ENCODE measurements at regions not wholly inside any gene's neighbourhood (a gene's known extent, or its start where the extent isn't known, plus 50 kb on each side); places are given as distances from the start of the nearest gene placed in this dataset.

DNA sequence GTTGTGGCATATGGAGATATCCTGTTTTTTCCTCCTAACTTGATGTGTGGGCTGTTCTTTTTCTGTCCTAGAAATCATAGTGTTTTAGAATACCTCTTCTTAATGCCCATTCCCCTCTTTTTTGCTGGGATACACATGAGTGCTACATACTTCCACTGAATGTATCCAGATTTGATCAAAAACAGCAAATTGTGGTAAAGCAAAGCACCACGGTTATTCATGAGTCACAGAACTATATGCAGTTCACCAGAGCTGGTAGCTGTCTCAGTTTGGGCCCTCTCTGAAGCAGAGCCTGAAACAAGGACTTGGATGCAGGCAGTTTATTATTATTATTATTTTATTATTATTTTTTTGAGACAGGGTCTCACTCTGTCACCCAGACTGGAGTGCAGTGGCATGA is 69.9 kb upstream of the CTLA4 start:
- ChIA-PET POLR2A (interaction anchor here (0.7 kb wide), 1 partner anchor 17 kb away, joined by 3 read pairs; no protein-coding TSS in a partner anchor), CTCF (interaction anchor here (0.6 to 1.7 kb wide), 2 partner anchors 17 to 130 kb away, joined by 3 to 5 read pairs; no protein-coding TSS in a partner anchor)
- no peak for DNase-seq (ENCODE audit: unreplicated experiment)
- BruUV-seq (replicated peaks), result no TSS peak
- H3K36me3 Mint-ChIP-seq (ENCODE audit: insufficient read depth, unreplicated experiment), result no peaks in the 10 kb centered on the region
- peaks cover 2% of the 10 kb centered on the region for H3K4me1 Mint-ChIP-seq (ENCODE audit: insufficient read depth, unreplicated experiment)
- H3K27ac Mint-ChIP-seq (ENCODE audit: low read depth, unreplicated experiment), result no peak overlapping the region
- H3K4me3 Mint-ChIP-seq (ENCODE audit: unreplicated experiment), result no peak overlapping the region
- TF ChIP-seq, protein P1, sequence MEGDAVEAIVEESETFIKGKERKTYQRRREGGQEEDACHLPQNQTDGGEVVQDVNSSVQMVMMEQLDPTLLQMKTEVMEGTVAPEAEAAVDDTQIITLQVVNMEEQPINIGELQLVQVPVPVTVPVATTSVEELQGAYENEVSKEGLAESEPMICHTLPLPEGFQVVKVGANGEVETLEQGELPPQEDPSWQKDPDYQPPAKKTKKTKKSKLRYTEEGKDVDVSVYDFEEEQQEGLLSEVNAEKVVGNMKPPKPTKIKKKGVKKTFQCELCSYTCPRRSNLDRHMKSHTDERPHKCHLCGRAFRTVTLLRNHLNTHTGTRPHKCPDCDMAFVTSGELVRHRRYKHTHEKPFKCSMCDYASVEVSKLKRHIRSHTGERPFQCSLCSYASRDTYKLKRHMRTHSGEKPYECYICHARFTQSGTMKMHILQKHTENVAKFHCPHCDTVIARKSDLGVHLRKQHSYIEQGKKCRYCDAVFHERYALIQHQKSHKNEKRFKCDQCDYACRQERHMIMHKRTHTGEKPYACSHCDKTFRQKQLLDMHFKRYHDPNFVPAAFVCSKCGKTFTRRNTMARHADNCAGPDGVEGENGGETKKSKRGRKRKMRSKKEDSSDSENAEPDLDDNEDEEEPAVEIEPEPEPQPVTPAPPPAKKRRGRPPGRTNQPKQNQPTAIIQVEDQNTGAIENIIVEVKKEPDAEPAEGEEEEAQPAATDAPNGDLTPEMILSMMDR (IDR thresholded peaks at IDR 0.05; ENCODE audit: unreplicated experiment), result no peak
- H3K9me3 Mint-ChIP-seq (ENCODE audit: unreplicated experiment), result peaks cover under 1% of the 10 kb centered on the region
- no peaks in the 10 kb centered on the region for H3K27me3 Mint-ChIP-seq (ENCODE audit: insufficient read depth, unreplicated experiment)
- intact Hi-C loops (cut with micrococcal nuclease), result no loop called here

DNA sequence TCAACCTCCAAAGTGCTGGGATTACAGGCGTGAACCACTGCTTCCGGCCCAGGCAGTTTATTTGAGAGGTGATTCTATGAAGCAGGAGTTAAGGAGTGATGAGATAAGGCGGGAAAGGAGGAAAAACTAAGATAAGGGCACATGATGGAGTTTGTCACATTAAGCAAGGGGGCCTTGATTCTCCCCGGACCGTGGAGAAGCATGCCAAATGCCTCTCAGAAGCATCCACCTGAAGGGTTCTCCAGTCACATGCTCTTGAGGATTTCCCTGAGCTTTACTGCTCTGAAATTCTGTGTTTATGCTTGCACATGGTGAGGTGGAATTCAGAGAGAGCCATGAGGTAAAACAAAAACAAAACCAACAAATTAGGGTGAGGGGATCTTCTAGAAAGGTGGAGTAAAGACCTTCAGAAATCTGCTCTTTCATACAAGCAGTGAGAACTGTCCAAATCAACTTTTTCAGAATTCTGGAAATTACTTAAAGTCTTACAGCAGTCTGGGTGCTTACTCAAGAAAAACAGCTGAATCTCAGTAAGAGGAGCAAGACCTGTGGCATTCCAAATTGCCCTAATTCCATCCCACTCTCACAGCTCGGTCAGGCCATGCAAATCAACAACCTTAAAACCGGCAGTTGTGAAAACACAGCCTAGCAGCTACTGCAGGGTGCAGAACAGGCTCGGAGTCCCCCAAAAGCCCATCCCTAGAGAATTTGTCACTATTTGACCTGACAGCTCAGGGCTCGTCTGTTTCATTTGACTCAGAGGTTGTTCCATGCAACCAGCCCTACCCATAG is 69.1 kb upstream of the CTLA4 start:
- no peak for DNase-seq (ENCODE audit: unreplicated experiment)
- peaks cover 10% of the 10 kb centered on the region for H3K4me1 Mint-ChIP-seq (ENCODE audit: insufficient read depth, unreplicated experiment)
- no peak overlapping the region for H3K4me3 Mint-ChIP-seq (ENCODE audit: unreplicated experiment)
- TF ChIP-seq, protein P1 (IDR thresholded peaks at IDR 0.05; ENCODE audit: unreplicated experiment), result no peak
- intact Hi-C loops (cut with micrococcal nuclease), result no loop called here
- H3K27ac Mint-ChIP-seq (ENCODE audit: low read depth, unreplicated experiment), result no peak overlapping the region
- H3K36me3 Mint-ChIP-seq (ENCODE audit: insufficient read depth, unreplicated experiment), result no peaks in the 10 kb centered on the region
- CTCF ChIA-PET, result interaction anchor here (0.5 to 1.7 kb wide), 4 partner anchors 10 to 31 kb away, joined by 4 to 6 read pairs (median 4); no protein-coding TSS in a partner anchor
- BruUV-seq (replicated peaks), result no TSS peak
- POLR2A ChIA-PET, result interaction anchor here (0.7 kb wide), 2 partner anchors 17 to 1552 kb away, joined by 3 read pairs; no protein-coding TSS in a partner anchor
- no peaks in the 10 kb centered on the region for H3K27me3 Mint-ChIP-seq (ENCODE audit: insufficient read depth, unreplicated experiment)
- H3K9me3 Mint-ChIP-seq (ENCODE audit: unreplicated experiment), result peaks cover 8% of the 10 kb centered on the region

DNA sequence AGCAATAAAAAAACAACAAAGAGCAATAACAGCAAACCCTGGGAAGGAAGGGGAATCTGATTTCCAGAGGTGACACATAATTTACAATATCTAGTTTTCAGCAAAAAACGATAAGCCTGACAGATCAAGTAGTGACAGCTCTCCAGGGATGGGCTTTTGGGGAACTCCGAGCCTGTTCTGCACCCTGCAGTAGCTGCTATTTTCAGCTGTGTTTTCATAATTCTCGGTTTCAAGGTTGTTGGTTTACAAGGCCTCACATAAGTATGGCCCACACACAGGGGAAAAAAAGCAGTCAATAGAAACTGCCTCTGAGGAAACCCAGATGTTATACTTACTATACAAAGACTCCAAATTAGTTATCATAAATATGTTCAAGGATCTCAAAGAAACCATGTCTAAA is 67.7 kb upstream of the CTLA4 start:
- no TSS peak for BruUV-seq (replicated peaks)
- TF ChIP-seq, protein P1 (IDR thresholded peaks at IDR 0.05; ENCODE audit: unreplicated experiment), result no peak
- intact Hi-C loops (cut with micrococcal nuclease), result no loop called here
- ChIA-PET CTCF (interaction anchor here (0.6 to 1.6 kb wide), 4 partner anchors 16 to 662 kb away, joined by 3 to 5 read pairs (median 4); no protein-coding TSS in a partner anchor), POLR2A (no interaction called here)
- no peak for DNase-seq (ENCODE audit: unreplicated experiment)
- H3K36me3 Mint-ChIP-seq (ENCODE audit: insufficient read depth, unreplicated experiment), result no peaks in the 10 kb centered on the region
- peaks cover 14% of the 10 kb centered on the region for H3K4me1 Mint-ChIP-seq (ENCODE audit: insufficient read depth, unreplicated experiment)
- H3K4me3 Mint-ChIP-seq (ENCODE audit: unreplicated experiment), result no peak overlapping the region
- peaks cover 8% of the 10 kb centered on the region for H3K9me3 Mint-ChIP-seq (ENCODE audit: unreplicated experiment)
- H3K27ac Mint-ChIP-seq (ENCODE audit: low read depth, unreplicated experiment), result no peak overlapping the region
- no peaks in the 10 kb centered on the region for H3K27me3 Mint-ChIP-seq (ENCODE audit: insufficient read depth, unreplicated experiment)

DNA sequence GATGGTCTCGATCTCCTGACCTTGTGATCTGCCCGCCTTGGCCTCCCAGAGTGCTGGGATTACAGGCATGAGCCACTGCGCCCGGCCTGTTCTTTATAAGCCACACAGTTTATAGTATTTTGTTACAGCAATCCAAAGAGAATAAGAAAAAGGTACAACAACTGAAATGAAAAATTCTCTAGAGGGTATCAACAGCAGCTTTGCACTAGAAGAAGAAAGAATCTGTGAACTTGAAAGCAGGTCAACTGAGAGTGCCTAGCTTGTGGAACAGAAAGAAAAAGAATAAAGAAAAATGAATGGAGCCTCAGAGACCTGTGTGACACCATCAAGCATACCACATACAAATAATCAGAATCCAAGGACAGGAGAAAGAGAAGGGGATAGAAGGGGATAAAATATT is 66.8 kb upstream of the CTLA4 start:
- Mint-ChIP-seq H3K9me3 (ENCODE audit: unreplicated experiment) (peaks cover 8% of the 10 kb centered on the region), H3K4me3 (ENCODE audit: unreplicated experiment) (no peak overlapping the region), H3K27ac (ENCODE audit: low read depth, unreplicated experiment) (no peak overlapping the region), H3K36me3 (ENCODE audit: insufficient read depth, unreplicated experiment) (no peaks in the 10 kb centered on the region), H3K4me1 (ENCODE audit: insufficient read depth, unreplicated experiment) (peaks cover 14% of the 10 kb centered on the region), H3K27me3 (ENCODE audit: insufficient read depth, unreplicated experiment) (no peaks in the 10 kb centered on the region)
- ChIA-PET POLR2A (interaction anchor here (0.6 kb wide), 1 partner anchor 43 kb away, joined by 6 read pairs; no protein-coding TSS in a partner anchor), CTCF (interaction anchor here (1.3 kb wide), 1 partner anchor 17 kb away, joined by 3 read pairs; no protein-coding TSS in a partner anchor)
- TF ChIP-seq, protein P1 (IDR thresholded peaks at IDR 0.05; ENCODE audit: unreplicated experiment), result no peak
- no TSS peak for BruUV-seq (replicated peaks)
- DNase-seq (ENCODE audit: unreplicated experiment), result no peak
- intact Hi-C loops (cut with micrococcal nuclease), result no loop called here

All from MCF 10A (cell line).